WERI-Rb-1 (cell line): ENCODE measurements at regions not wholly inside any gene's neighbourhood (a gene's known extent, or its start where the extent isn't known, plus 50 kb on each side); places are given as distances from the start of the nearest gene placed in this dataset.

Source experiments
- DNase-seq: peaks from one replicate; pipeline ENCODE4 v3.0.0-alpha.2; 2020
- H3K27ac ChIP-seq: fragments of 250-450 bp; sonication (Bioruptor Pico); 2 replicates; pipeline ENCODE4 v1.5.1; 2020; ENCODE audit warnings: mild to moderate bottlenecking, moderate library complexity
- H3K27me3 ChIP-seq: fragments of 250-450 bp; sonication (Bioruptor Pico); 2 replicates; pipeline ENCODE4 v1.5.1; 2021; ENCODE audit warnings: mild to moderate bottlenecking, low read depth, moderate library complexity; ENCODE audit not compliant: insufficient read depth, severe bottlenecking
- H3K36me3 ChIP-seq: fragments of 250-450 bp; sonication (Bioruptor Pico); 2 replicates; pipeline ENCODE4 v1.5.1; 2020; ENCODE audit warnings: mild to moderate bottlenecking, moderate library complexity
- H3K4me3 ChIP-seq: 2 replicates; pipeline ENCODE4 v1.5.1; 2011; ENCODE audit warnings: low read depth, mild to moderate bottlenecking, control low read depth, low read length
- H3K9me3 ChIP-seq: fragments of 250-450 bp; sonication (Bioruptor Pico); 2 replicates; pipeline ENCODE4 v1.5.1; 2021; ENCODE audit warnings: mild to moderate bottlenecking, moderate library complexity; ENCODE audit not compliant: severe bottlenecking
- TF ChIP-seq, protein P1 (sequence below): IDR thresholded peaks from 2 replicates; pipeline ENCODE4 v1.5.1; 2011; ENCODE audit warnings: low read depth, mild to moderate bottlenecking, control low read depth, inconsistent platforms, low read length

DNA sequence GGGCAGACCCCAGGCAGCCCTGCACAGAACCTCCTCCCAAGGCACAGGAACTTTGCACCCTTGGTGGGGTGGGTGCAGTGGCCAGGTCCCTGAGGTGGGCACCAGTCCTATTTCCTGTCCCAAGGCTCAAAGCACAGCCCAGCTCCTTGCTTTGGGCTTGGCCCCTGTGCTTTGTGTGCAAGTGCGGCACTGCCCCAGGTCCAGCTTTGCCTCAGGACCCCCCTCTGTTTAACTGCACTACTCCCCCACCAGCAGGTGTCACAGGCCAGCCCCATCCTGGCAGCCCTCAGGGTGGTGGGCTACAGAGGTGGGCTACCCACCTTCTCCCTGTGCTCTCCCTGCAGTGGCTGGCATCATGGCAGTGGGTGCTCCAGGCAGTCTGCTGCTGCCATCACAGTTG, 2469.0 kb downstream of the PCDH7 start:
- Histone ChIP-seq H3K4me3 (no peak overlapping the region), H3K27me3 (no peaks in the 10 kb centered on the region), H3K9me3 (no peaks in the 10 kb centered on the region), H3K27ac (no peak overlapping the region), H3K36me3 (no peaks in the 10 kb centered on the region)
- DNase-seq = no peak
- TF ChIP-seq, protein P1, sequence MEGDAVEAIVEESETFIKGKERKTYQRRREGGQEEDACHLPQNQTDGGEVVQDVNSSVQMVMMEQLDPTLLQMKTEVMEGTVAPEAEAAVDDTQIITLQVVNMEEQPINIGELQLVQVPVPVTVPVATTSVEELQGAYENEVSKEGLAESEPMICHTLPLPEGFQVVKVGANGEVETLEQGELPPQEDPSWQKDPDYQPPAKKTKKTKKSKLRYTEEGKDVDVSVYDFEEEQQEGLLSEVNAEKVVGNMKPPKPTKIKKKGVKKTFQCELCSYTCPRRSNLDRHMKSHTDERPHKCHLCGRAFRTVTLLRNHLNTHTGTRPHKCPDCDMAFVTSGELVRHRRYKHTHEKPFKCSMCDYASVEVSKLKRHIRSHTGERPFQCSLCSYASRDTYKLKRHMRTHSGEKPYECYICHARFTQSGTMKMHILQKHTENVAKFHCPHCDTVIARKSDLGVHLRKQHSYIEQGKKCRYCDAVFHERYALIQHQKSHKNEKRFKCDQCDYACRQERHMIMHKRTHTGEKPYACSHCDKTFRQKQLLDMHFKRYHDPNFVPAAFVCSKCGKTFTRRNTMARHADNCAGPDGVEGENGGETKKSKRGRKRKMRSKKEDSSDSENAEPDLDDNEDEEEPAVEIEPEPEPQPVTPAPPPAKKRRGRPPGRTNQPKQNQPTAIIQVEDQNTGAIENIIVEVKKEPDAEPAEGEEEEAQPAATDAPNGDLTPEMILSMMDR = no peak

DNA sequence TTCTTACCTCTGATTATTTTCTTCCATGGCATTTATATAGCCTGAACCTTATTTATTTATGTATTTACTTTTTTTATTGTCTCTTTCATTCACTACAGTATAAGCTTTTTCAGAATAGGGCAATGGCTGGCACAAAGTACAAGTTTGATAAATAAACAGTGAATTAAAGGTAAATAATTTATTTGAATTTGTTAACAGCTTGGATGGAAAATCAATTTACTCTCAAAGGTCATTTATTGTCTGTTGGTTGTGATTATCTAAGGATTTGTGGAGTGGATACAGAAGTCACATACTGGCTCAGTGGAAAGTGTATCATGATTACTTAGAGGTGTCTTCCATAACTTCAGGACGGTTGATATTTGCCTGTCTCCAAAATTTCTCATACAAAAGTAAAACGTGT, 2472.9 kb downstream of the PCDH7 start:
- TF ChIP-seq, protein P1 = no peak
- H3K36me3 ChIP-seq = no peaks in the 10 kb centered on the region
- no peak for DNase-seq
- no peaks in the 10 kb centered on the region for H3K27me3 ChIP-seq
- H3K27ac ChIP-seq = no peak overlapping the region
- H3K9me3 ChIP-seq = no peaks in the 10 kb centered on the region
- H3K4me3 ChIP-seq = no peak overlapping the region

DNA sequence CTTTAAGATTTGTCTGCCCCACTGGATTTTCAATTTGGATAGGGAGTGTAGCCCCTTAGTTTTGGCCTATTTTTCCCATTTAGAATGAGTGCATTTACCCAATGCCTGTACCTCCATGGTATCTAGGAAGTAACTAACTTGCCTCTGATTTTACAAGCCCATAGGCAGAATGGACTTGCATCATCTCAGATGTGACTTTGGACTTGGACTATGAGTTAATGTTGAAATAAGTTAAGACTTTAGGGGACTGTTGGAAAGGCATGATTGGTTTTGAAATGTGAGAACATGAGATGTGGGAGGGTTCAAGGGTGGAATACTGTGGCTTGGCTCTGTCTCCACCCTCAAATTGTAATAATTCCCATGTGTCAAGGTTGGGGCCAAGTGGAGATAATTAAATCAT, 2480.2 kb downstream of the PCDH7 start:
- Histone ChIP-seq H3K9me3 (no peaks in the 10 kb centered on the region), H3K36me3 (no peaks in the 10 kb centered on the region), H3K27me3 (no peaks in the 10 kb centered on the region), H3K27ac (no peak overlapping the region), H3K4me3 (no peak overlapping the region)
- no peak for DNase-seq
- TF ChIP-seq, protein P1 = no peak

DNA sequence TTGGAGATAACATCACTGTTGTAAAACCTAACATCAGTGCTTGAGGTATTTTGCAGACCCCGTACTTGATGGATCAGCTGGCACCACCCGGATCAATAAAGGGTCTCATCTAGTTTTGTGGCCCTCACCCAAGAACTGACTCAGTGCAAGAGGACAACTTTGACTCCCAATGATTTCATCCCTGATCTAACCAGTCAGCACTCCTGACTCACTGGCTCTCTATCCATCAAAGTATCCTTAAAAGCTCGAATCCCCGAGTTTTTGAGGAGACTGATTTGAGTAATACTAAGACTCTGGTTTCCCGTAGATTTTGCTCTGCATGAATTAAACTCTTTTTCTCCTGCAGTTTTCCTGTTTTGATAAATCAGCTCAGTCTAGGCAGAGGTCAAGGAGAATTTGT, 2498.1 kb downstream of the PCDH7 start:
- TF ChIP-seq, protein P1 = no peak
- DNase-seq = no peak
- H3K9me3 ChIP-seq = no peaks in the 10 kb centered on the region
- H3K36me3 ChIP-seq = no peaks in the 10 kb centered on the region
- H3K27me3 ChIP-seq = no peaks in the 10 kb centered on the region
- no peak overlapping the region for H3K27ac ChIP-seq
- H3K4me3 ChIP-seq = no peak overlapping the region

DNA sequence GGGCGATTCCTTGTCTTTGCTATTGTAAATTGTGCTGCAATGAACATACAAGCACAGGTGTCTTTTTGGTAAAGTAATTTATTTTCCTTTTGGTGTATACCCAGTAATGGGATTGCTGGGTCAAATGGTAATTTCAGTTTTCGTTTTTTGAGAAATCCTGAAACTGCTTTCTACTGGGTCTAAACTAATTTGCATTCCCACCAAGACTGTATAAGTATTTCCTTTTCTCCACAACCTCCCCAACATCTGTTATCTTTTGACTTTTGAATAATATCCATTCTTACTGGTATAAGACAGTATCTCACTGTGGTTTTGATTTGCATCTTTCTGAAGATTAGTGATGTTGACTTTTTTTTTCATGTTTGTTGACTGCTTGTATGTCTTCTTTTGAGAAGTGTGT, 2506.0 kb downstream of the PCDH7 start:
- Histone ChIP-seq H3K9me3 (no peaks in the 10 kb centered on the region), H3K27me3 (no peaks in the 10 kb centered on the region)
- no peak for DNase-seq

DNA sequence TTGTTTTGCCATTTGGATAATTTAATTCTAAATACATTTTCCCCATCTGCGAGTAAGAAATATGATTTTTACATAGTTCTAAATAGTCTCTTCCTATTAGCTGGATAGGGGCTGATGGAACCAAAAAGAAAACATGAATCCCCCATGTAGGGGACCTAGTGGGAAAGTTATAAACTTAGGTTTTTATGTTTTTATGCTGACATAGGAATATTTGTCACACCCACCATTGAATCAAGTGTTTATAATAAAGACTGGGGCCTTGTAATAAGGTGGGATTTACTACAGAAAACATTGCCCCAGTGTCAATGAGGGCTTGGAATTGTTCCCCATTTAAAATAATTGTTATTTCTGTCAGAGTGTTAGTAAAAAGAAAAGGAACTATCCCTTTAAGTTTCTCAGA, 2506.6 kb downstream of the PCDH7 start:
- no peaks in the 10 kb centered on the region for H3K36me3 ChIP-seq
- H3K9me3 ChIP-seq = no peaks in the 10 kb centered on the region
- no peak for DNase-seq
- TF ChIP-seq, protein P1 = no peak
- H3K27ac ChIP-seq = no peak overlapping the region
- no peaks in the 10 kb centered on the region for H3K27me3 ChIP-seq
- no peak overlapping the region for H3K4me3 ChIP-seq

More for the DNA sequence above, 2506.0 kb downstream of the PCDH7 start:
- Histone ChIP-seq H3K4me3 (no peak overlapping the region), H3K27ac (no peak overlapping the region), H3K36me3 (no peaks in the 10 kb centered on the region)
- TF ChIP-seq, protein P1 = no peak
